GM12874 (cell line): ENCODE measurements at regions not wholly inside any gene's neighbourhood (a gene's known extent, or its start where the extent isn't known, plus 50 kb on each side); places are given as distances from the start of the nearest gene placed in this dataset.

Experiments used
- TF ChIP-seq, protein P1 (sequence below): IDR thresholded peaks from 2 replicates; pipeline ENCODE4 v1.5.1; 2011; ENCODE audit warnings: low read depth, mild to moderate bottlenecking, control low read depth, low read length, moderate library complexity; ENCODE audit not compliant: insufficient read depth

DNA sequence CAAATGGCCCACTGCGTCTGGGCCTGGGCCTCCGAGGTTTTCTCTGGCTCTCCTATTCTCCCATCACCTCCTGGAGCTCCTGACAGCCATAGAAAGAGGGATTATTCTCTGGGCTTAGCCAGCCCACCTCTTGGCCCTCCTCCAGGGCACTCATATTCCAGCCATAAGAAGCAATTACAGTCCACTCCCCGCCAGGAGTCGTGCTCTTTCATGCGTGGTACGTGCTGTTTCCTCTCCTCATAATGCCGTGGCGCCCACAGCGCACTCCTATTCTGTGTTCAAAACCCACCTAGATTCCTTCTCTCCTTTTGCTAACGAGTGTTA lies 240.8 kb upstream of the ZNF462 start:
- TF ChIP-seq, protein P1, sequence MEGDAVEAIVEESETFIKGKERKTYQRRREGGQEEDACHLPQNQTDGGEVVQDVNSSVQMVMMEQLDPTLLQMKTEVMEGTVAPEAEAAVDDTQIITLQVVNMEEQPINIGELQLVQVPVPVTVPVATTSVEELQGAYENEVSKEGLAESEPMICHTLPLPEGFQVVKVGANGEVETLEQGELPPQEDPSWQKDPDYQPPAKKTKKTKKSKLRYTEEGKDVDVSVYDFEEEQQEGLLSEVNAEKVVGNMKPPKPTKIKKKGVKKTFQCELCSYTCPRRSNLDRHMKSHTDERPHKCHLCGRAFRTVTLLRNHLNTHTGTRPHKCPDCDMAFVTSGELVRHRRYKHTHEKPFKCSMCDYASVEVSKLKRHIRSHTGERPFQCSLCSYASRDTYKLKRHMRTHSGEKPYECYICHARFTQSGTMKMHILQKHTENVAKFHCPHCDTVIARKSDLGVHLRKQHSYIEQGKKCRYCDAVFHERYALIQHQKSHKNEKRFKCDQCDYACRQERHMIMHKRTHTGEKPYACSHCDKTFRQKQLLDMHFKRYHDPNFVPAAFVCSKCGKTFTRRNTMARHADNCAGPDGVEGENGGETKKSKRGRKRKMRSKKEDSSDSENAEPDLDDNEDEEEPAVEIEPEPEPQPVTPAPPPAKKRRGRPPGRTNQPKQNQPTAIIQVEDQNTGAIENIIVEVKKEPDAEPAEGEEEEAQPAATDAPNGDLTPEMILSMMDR, result no peak

DNA sequence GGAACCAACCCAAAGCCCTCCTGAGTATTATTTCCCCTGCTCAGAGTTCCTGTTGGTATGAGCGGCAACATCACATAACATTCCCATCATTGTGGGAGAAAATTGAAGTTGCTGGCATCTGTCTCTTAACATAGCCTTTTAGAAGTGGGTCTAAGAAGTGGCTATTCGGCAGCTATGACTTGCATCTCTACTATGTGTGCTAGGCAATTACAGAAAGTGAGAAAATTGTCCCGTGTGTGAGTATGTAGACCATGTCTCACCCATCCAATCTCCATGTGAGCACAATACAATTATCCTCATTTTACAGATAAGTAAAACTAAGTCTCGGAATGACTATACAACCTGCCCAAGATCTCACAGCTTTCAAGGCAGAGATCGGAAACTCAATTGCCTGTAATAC lies 239.4 kb upstream of the ZNF462 start:
- TF ChIP-seq, protein P1, result no peak

DNA sequence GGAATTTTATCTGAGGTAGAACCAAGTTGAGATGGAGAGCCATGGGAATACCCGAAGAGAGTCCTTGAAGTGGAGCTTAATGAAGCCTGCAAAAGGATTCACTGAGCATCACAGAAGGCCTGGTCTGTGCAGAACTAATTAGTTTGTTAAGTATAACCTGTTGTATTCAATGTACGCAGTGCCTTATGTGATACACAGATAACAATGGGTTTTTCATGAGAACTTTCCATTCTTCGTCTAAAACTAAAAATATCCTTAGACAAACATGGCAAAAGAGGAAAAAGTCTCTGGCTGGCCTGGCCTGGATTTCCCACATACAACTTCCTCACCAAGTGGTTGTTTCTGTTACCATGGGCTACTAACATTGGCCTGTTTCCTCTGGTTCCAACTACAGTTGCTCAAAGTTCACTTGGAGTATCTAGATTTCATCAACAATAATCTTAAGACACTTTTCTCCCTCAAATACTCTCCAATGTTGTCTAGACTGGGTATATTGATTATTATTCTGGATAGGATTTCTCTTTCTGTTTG lies 237.6 kb upstream of the ZNF462 start:
- TF ChIP-seq, protein P1, result no peak

DNA sequence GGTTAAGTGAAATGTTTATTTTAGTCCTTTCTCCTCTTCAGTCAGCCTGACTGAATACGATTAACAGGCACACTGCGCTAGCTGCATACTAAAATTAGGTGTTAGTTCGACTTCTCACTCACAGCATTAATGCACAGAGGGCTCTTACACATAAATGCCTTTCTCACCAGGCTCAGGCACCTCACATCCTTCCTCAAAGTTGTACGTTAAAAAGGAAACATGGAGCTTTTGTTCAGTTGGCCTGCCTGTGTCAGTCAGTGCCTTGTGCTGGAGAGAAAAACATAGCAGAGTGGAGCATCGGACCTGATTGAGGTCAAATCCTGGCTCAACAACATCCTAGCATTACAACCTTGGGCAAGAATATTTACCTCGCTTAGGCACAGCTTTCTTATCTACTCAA lies 236.0 kb upstream of the ZNF462 start:
- TF ChIP-seq, protein P1, result no peak

DNA sequence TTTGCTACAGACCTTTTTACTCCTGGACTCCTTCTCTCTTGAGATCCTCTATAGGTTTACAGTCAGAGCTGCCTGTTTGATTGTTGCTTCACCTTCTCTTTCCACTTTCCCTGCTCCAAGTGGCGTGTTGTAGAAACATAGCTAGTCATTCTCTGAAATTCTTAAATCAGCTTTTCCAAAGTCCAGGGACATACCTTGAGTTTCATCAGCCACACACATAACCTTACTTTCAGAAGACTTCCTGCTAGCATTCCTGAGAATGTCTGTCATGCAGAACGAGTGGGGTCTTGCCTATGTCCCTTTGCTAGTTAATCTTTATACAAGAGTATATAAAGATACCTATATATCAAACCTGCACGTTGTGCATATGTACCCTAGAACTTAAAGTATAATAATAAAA lies 230.3 kb upstream of the ZNF462 start:
- TF ChIP-seq, protein P1, result no peak

DNA sequence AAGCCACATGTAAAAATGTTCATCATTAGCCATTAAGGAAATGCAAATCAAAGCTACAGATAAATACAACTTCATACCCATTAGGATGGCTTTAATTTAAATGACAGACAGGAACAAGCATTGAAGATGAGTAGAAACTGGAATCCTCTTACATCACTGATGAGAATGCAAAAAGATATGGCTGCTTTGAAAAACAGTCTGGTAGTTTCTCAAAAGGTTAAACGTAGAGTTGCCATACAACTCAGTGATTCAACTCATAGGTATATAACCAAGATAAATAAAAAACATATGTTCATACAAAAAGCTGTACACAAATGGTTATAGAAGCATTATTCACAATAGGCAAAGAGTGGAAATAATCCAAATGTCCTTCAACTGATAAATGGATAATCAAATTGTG lies 228.8 kb upstream of the ZNF462 start:
- TF ChIP-seq, protein P1, result no peak

DNA sequence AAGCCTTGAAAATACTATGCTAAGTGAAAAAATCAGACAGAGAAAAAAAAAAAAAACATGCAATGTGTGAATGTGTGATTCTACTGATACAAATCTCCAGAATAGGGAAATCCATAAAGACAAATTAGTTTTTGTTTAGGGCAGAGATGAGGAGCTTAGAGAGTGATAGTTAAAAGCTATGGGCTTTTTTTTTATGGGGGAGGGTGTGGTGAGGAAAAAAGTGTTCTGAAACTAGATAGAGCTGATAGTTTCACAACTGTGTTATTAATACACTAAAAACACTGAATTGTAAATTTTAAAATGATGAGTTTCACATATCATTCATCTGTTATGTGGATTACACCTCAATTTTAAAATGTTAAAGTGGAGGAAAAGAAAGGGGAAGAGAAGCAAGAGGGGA lies 228.3 kb upstream of the ZNF462 start:
- TF ChIP-seq, protein P1, result no peak

DNA sequence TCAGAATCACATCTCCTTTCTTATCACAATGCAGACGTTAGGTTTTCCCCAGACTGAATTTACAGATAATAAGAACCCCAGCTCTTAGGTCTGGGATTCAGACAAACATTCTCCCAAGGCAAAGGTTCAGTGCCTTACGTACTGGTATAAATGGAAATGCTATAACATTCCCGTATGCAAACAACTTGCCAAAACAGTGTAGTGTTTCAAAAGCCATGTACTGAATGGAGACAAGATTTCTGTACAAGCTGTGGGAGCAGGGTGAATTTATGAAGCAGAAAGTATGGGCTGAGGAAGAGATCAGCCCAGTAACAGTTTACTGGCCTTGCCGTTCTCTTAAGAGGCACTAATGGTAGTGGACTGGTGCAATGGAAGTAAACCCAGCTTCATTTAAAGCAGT lies 225.5 kb upstream of the ZNF462 start:
- TF ChIP-seq, protein P1, result no peak
